DND-41 (cell line): ENCODE measurements at regions not wholly inside any gene's neighbourhood (a gene's known extent, or its start where the extent isn't known, plus 50 kb on each side); places are given as distances from the start of the nearest gene placed in this dataset.

Experiments used
- ATAC-seq: fragments of 200-7000 bp; cut with Tn5 transposase; 3 replicates; pipeline ENCODE4 v1.9.1; 2021; ENCODE audit warnings: low read depth; ENCODE audit not compliant: insufficient read depth
- DNase-seq: peaks from one replicate; pipeline ENCODE4 v3.0.0-alpha.2; 2020
- H2AFZ ChIP-seq: 2 replicates; pipeline ENCODE4 v1.6.0; 2012; ENCODE audit warnings: low read depth, low read length
- H3K27ac ChIP-seq: 2 replicates; pipeline ENCODE4 v1.5.1; 2012; ENCODE audit warnings: low read length, inconsistent platforms
- H3K27me3 ChIP-seq: fragments of 200-600 bp; sonication (generic); 2 replicates; pipeline ENCODE4 v1.6.0; 2012; ENCODE audit warnings: low read length, mild to moderate bottlenecking, inconsistent platforms; ENCODE audit not compliant: insufficient read depth, poor library complexity
- H3K36me3 ChIP-seq: 2 replicates; pipeline ENCODE4 v1.5.1; 2012; ENCODE audit warnings: low read length, inconsistent platforms; ENCODE audit not compliant: insufficient read depth
- H3K4me1 ChIP-seq: 2 replicates; pipeline ENCODE4 v1.5.1; 2012; ENCODE audit warnings: mild to moderate bottlenecking, low read length; ENCODE audit not compliant: insufficient read depth
- H3K4me2 ChIP-seq: 2 replicates; pipeline ENCODE4 v1.6.0; 2012; ENCODE audit warnings: mild to moderate bottlenecking, moderate library complexity, low read length, inconsistent platforms; ENCODE audit not compliant: insufficient read depth
- H3K4me3 ChIP-seq, 2 experiments: fragments of 200-600 bp in 1 of 2; shearing (Covaris generic) in 1 of 2; 2 replicates each; pipeline ENCODE4 v1.5.1; 2012 to 2016; ENCODE audit warnings: inconsistent platforms in 2 of 2, low read length in 2 of 2, mild to moderate bottlenecking in 2 of 2, low read depth in 1 of 2, moderate library complexity in 1 of 2
- H3K79me2 ChIP-seq: 2 replicates; pipeline ENCODE4 v1.6.0; 2012; ENCODE audit warnings: low read length, inconsistent platforms; ENCODE audit not compliant: insufficient read depth
- H3K9ac ChIP-seq: 2 replicates; pipeline ENCODE4 v1.6.0; 2012; ENCODE audit warnings: low read depth, mild to moderate bottlenecking, inconsistent platforms, low read length, moderate library complexity
- H3K9me3 ChIP-seq: 2 replicates; pipeline ENCODE4 v1.5.1; 2012; ENCODE audit warnings: low read length, moderate library complexity, mild to moderate bottlenecking, inconsistent platforms; ENCODE audit not compliant: insufficient read depth, severe bottlenecking
- H4K20me1 ChIP-seq: 2 replicates; pipeline ENCODE4 v1.6.0; 2012; ENCODE audit warnings: low read length; ENCODE audit not compliant: insufficient read depth
- EZH2 ChIP-seq: IDR thresholded peaks from 3 replicates; pipeline ENCODE4 v1.6.1; 2012; ENCODE audit warnings: borderline replicate concordance, low read depth, mild to moderate bottlenecking, moderate library complexity, low read length, inconsistent platforms; ENCODE audit not compliant: severe bottlenecking
- TF ChIP-seq, protein P1 (sequence below): IDR thresholded peaks from 2 replicates; pipeline ENCODE4 v1.5.1; 2012; ENCODE audit warnings: borderline replicate concordance, low read length, moderate library complexity, mild to moderate bottlenecking; ENCODE audit not compliant: poor library complexity, severe bottlenecking; ENCODE audit errors: extremely low read depth

DNA sequence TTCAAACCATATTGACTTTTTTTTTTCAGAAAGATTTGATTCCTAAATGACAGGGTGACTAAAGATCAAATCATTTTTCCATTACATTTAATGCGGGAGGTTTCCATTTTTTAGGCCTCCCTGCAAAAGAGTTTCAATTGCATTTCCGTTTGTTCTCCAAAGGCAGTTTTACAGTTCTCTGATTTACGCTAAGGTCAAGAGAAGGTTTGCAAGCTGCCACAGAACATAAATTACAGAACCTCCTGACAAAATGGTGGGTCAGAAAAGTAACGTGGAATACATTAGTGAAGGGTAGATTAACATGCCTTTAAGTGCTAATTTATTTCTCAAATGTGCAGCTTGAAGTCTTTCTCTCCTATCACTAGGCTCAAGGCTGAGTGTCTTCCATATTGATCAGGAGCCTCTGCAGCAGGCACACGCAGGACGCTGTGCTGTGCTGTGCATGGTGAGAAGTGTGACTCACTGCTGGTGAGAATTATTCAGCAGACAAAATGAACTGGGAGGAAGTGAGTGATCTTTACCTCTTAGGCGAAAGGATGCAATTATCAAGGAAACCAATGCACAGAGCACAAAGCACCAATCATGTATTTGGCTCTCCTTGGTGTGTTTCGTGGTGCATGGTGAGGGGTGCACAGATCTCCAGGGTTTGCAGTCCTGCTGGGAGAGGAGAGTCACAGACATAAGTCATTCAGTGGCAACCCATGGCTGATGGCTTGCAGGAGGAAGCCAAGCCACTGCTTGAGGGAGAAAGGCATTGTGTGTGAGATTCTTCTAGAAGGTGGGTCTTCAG is 136.3 kb downstream of the TENT4A start:
- H3K4me2 ChIP-seq, result no peak overlapping the region
- H3K27me3 ChIP-seq, result no peaks in the 10 kb centered on the region
- H3K36me3 ChIP-seq, result no peaks in the 10 kb centered on the region
- ATAC-seq (no peak), DNase-seq (no peak)
- H3K79me2 ChIP-seq, result no peaks in the 10 kb centered on the region
- H2AFZ ChIP-seq, result no peak overlapping the region
- no peak overlapping the region for H3K27ac ChIP-seq
- H4K20me1 ChIP-seq, result no peaks in the 10 kb centered on the region
- H3K4me1 ChIP-seq, result no peaks in the 10 kb centered on the region
- H3K4me3 ChIP-seq, result no peak overlapping the region
- H3K9me3 ChIP-seq, result no peaks in the 10 kb centered on the region
- H3K9ac ChIP-seq, result no peak overlapping the region
- TF ChIP-seq, protein P1, sequence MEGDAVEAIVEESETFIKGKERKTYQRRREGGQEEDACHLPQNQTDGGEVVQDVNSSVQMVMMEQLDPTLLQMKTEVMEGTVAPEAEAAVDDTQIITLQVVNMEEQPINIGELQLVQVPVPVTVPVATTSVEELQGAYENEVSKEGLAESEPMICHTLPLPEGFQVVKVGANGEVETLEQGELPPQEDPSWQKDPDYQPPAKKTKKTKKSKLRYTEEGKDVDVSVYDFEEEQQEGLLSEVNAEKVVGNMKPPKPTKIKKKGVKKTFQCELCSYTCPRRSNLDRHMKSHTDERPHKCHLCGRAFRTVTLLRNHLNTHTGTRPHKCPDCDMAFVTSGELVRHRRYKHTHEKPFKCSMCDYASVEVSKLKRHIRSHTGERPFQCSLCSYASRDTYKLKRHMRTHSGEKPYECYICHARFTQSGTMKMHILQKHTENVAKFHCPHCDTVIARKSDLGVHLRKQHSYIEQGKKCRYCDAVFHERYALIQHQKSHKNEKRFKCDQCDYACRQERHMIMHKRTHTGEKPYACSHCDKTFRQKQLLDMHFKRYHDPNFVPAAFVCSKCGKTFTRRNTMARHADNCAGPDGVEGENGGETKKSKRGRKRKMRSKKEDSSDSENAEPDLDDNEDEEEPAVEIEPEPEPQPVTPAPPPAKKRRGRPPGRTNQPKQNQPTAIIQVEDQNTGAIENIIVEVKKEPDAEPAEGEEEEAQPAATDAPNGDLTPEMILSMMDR, result no peak
- no peak for TF ChIP-seq EZH2

DNA sequence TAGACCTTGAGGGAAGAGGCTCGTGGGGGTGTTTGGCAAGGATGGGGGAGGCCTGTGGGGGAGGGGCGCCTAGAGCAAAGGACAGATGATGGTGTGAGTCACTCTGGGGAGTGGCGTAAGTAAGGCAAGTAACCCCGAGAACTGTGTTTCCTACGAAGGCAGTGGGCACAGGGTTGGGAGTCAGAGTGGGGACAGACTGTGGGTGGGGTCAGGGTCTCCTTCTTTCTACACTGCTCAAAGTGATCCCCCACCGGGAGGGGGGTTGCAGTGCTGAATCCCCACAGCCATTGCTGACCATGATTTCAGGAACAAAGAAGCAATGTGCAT is 136.8 kb downstream of the TENT4A start:
- Histone ChIP-seq H3K4me2 (no peak overlapping the region), H3K27ac (no peak overlapping the region), H3K9ac (no peak overlapping the region), H3K79me2 (no peaks in the 10 kb centered on the region), H3K36me3 (no peaks in the 10 kb centered on the region), H4K20me1 (no peaks in the 10 kb centered on the region), H3K4me1 (no peaks in the 10 kb centered on the region), H3K27me3 (no peaks in the 10 kb centered on the region), H2AFZ (no peak overlapping the region), H3K9me3 (no peaks in the 10 kb centered on the region), H3K4me3 (no peak overlapping the region)
- DNase-seq (no peak), ATAC-seq (no peak)
- TF ChIP-seq, protein P1, result no peak
- no peak for TF ChIP-seq EZH2

GRCh38 chr5:6856653-6857052 is 143.4 kb downstream of the TENT4A start:
- H3K9ac ChIP-seq, result no peak overlapping the region
- H3K9me3 ChIP-seq, result no peaks in the 10 kb centered on the region
- no peak overlapping the region for H3K4me2 ChIP-seq
- H3K27ac ChIP-seq, result no peak overlapping the region
- no peak overlapping the region for H2AFZ ChIP-seq
- H3K36me3 ChIP-seq, result no peaks in the 10 kb centered on the region
- TF ChIP-seq, protein P1, result no peak
- TF ChIP-seq EZH2, result no peak
- no peak overlapping the region for H3K4me3 ChIP-seq
- DNase-seq (no peak), ATAC-seq (no peak)
- H4K20me1 ChIP-seq, result no peaks in the 10 kb centered on the region
- no peaks in the 10 kb centered on the region for H3K79me2 ChIP-seq
- no peaks in the 10 kb centered on the region for H3K4me1 ChIP-seq
- H3K27me3 ChIP-seq, result no peaks in the 10 kb centered on the region
